Stimulated activated naive CD8-positive, alpha-beta T cell treated with anti-CD3 and anti-CD28 coated beads, Interleukin-15, Interleukin-2, amounts not matched to agents 100 U/mL and 50 U/mL, for 24 hours (primary cell): ENCODE measurements at regions not wholly inside any gene's neighbourhood (a gene's known extent, or its start where the extent isn't known, plus 50 kb on each side); places are given as distances from the start of the nearest gene placed in this dataset.

Experiments
- ATAC-seq: fragments of 150-1000 bp; cut with Tn5 transposase; one replicate; pipeline ENCODE4 v1.10.0; 2021
- DNase-seq: peaks from one replicate; pipeline ENCODE4 v3.0.0; 2021

GRCh38 chr11:76276781-76277155 lies 70.5 kb upstream of the WNT11 start:
- ATAC-seq, result no peak
- no peak for DNase-seq

GRCh38 chr11:76276046-76276780 lies 69.9 kb upstream of the WNT11 start:
- no peak for DNase-seq
- no peak for ATAC-seq

GRCh38 chr11:76275446-76275845 lies 69.1 kb upstream of the WNT11 start:
- ATAC-seq, result no peak
- no peak for DNase-seq

- DNase-seq, result no peak
- ATAC-seq, result no peak
Measured at GRCh38 chr11:76271068-76271467, 64.8 kb upstream of the WNT11 start.

GRCh38 chr11:76270389-76270788 lies 64.1 kb upstream of the WNT11 start:
- no peak for DNase-seq
- no peak for ATAC-seq

GRCh38 chr11:76269661-76270261 lies 63.5 kb upstream of the WNT11 start:
- ATAC-seq, result no peak
- no peak for DNase-seq

GRCh38 chr11:76269247-76269646 lies 62.9 kb upstream of the WNT11 start:
- ATAC-seq, result no peak

GRCh38 chr11:76268498-76268897 lies 62.2 kb upstream of the WNT11 start:
- DNase-seq, result no peak
- ATAC-seq, result no peak

More at GRCh38 chr11:76269247-76269646, 62.9 kb upstream of the WNT11 start:
- DNase-seq, result no peak

GRCh38 chr11:76267556-76267955 lies 61.3 kb upstream of the WNT11 start:
- DNase-seq (no peak), ATAC-seq (no peak)

GRCh38 chr11:76266286-76267100 lies 60.2 kb upstream of the WNT11 start:
- DNase-seq (no peak), ATAC-seq (no peak)

- DNase-seq, result no peak
- no peak for ATAC-seq
Measured at GRCh38 chr11:76265771-76266241, 59.5 kb upstream of the WNT11 start.

GRCh38 chr11:76263657-76264056 lies 57.4 kb upstream of the WNT11 start:
- DNase-seq, result no peak
- ATAC-seq, result no peak

- ATAC-seq (no peak), DNase-seq (no peak)
Measured at GRCh38 chr11:76263166-76263565, 56.9 kb upstream of the WNT11 start.

- DNase-seq (no peak), ATAC-seq (no peak)
Measured at GRCh38 chr11:76260296-76260925, 54.1 kb upstream of the WNT11 start.

GRCh38 chr11:76259299-76259908 lies 53.1 kb upstream of the WNT11 start:
- ATAC-seq, result no peak

GRCh38 chr11:76257074-76257719 lies 50.9 kb upstream of the WNT11 start:
- DNase-seq (no peak), ATAC-seq (no peak)

More at GRCh38 chr11:76259299-76259908, 53.1 kb upstream of the WNT11 start:
- DNase-seq, result no peak

GRCh38 chr11:76256448-76256847 lies 50.1 kb upstream of the WNT11 start:
- DNase-seq (no peak), ATAC-seq (no peak)
